Adrenal gland (tissue), 5 donors: ENCODE measurements at regions not wholly inside any gene's neighbourhood (a gene's known extent, or its start where the extent isn't known, plus 50 kb on each side); places are given as distances from the start of the nearest gene placed in this dataset.

Source experiments
- POLR2A ChIP-seq, 2 donors: fragments of 450-650 bp; IDR thresholded peaks; one replicate each; pipeline ENCODE4 v1.6.1; 2017; ENCODE audit warnings: antibody characterized with exemption in 2 of 2, mild to moderate bottlenecking in 2 of 2, moderate library complexity in 1 of 2
- TF ChIP-seq, protein P1 (sequence below), 6 experiments: fragments of 450-650 bp in 4 of 6; fragments of 200-600 bp in 2 of 6; sonication (generic) in 1 of 6; IDR thresholded peaks; 1 replicate in 5 of 6; 2 replicates in 1 of 6; pipeline versions ENCODE4 v1.5.1 to v1.8.0; 2016 to 2021; ENCODE audit warnings: antibody characterized with exemption in 6 of 6, mild to moderate bottlenecking in 2 of 6, moderate library complexity in 1 of 6
- donor health status: DM: no; HTN: no; CAD: no.

DNA sequence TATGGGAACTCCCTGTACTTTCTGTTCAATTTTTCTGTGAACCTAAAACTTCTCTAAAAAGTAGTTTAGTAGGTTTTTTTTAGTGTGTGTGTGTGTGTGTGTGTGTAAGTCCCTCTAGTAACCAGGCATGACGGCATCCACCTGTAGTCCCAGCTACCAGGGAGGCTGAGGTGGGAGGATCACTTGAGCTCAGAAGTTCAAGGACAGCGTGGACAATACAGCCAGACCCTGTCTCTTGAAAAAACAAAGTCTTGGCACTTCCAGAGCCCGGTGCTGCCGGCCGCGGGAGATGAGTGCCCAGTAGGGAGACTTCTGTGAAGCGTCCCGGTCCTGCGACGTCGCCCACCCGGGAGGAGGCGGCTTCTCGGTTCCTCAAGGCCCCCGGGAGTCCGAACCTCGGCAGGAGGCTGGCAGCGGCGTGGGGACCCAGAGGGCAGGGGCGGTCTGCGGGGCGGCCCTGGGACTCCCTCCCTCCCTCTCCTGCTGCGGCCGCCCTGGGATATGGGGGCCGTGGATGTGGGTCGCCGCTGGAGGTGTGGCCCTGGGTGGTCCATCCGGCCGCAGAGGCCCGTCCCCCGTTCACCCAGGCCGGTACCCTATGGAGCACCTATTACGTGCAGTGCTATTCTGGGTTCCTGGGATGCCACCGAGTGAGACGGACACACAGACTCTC, 78.0 kb upstream of the SIRPG start:
- TF ChIP-seq, protein P1, sequence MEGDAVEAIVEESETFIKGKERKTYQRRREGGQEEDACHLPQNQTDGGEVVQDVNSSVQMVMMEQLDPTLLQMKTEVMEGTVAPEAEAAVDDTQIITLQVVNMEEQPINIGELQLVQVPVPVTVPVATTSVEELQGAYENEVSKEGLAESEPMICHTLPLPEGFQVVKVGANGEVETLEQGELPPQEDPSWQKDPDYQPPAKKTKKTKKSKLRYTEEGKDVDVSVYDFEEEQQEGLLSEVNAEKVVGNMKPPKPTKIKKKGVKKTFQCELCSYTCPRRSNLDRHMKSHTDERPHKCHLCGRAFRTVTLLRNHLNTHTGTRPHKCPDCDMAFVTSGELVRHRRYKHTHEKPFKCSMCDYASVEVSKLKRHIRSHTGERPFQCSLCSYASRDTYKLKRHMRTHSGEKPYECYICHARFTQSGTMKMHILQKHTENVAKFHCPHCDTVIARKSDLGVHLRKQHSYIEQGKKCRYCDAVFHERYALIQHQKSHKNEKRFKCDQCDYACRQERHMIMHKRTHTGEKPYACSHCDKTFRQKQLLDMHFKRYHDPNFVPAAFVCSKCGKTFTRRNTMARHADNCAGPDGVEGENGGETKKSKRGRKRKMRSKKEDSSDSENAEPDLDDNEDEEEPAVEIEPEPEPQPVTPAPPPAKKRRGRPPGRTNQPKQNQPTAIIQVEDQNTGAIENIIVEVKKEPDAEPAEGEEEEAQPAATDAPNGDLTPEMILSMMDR (IDR thresholded peaks at IDR 0.05) = no peak
- TF ChIP-seq POLR2A (IDR thresholded peaks at IDR 0.05) = no peak
